Esophagus muscularis mucosa (tissue), 4 donors: ENCODE measurements at regions not wholly inside any gene's neighbourhood (a gene's known extent, or its start where the extent isn't known, plus 50 kb on each side); places are given as distances from the start of the nearest gene placed in this dataset.

Experiments used
- EP300 ChIP-seq: sonication (generic); formaldehyde crosslinking; IDR thresholded peaks from one replicate; pipeline ENCODE4 v1.6.1; 2017; ENCODE audit warnings: antibody characterized with exemption
- POLR2A ChIP-seq: fragments of 450-650 bp; IDR thresholded peaks from one replicate; pipeline ENCODE4 v1.6.1; 2017; ENCODE audit warnings: antibody characterized with exemption, moderate library complexity, mild to moderate bottlenecking, low read depth
- POLR2AphosphoS5 ChIP-seq, 2 donors: sonication (generic); formaldehyde crosslinking; IDR thresholded peaks; one replicate each; pipeline ENCODE4 v1.6.1; 2017; ENCODE audit warnings: antibody characterized with exemption in 2 of 2
- TF ChIP-seq, protein P1 (sequence below), 3 experiments: fragments of 200-600 bp in 2 of 3; fragments of 450-650 bp in 1 of 3; sonication (generic) in 2 of 3; IDR thresholded peaks; one replicate each; pipeline ENCODE4 v1.5.1; 2017 to 2019; ENCODE audit warnings: antibody characterized with exemption in 3 of 3, mild to moderate bottlenecking in 2 of 3, moderate library complexity in 1 of 3

- TF ChIP-seq POLR2A (no peak), EP300 (no peak), POLR2AphosphoS5 (IDR thresholded peaks at IDR 0.05) (no peak)
- TF ChIP-seq, protein P1, sequence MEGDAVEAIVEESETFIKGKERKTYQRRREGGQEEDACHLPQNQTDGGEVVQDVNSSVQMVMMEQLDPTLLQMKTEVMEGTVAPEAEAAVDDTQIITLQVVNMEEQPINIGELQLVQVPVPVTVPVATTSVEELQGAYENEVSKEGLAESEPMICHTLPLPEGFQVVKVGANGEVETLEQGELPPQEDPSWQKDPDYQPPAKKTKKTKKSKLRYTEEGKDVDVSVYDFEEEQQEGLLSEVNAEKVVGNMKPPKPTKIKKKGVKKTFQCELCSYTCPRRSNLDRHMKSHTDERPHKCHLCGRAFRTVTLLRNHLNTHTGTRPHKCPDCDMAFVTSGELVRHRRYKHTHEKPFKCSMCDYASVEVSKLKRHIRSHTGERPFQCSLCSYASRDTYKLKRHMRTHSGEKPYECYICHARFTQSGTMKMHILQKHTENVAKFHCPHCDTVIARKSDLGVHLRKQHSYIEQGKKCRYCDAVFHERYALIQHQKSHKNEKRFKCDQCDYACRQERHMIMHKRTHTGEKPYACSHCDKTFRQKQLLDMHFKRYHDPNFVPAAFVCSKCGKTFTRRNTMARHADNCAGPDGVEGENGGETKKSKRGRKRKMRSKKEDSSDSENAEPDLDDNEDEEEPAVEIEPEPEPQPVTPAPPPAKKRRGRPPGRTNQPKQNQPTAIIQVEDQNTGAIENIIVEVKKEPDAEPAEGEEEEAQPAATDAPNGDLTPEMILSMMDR (IDR thresholded peaks at IDR 0.05), result no peak
Measured at GRCh38 chr6:119612911-119613381, 263.4 kb upstream of the MAN1A1 start.
